ENCODE measurements at regions not wholly inside any gene's neighbourhood (a gene's known extent, or its start where the extent isn't known, plus 50 kb on each side); places are given as distances from the start of the nearest gene placed in this dataset.

GRCh38 chr2:239502430-239503186, 101.8 kb upstream of the HDAC4 start:
- WGBS, 2 donors = 80 to 84% methylated on average over 17 to 19 of the region's 19 CpGs
- no peak for DNase-seq (ENCODE audit: low spot score in 2 of 2)
- no peaks in the 10 kb centered on the region for H3K9me3 ChIP-seq
- H3K27ac ChIP-seq = no peak overlapping the region
- H3K4me3 ChIP-seq = no peak overlapping the region
- no peaks in the 10 kb centered on the region for H3K36me3 ChIP-seq
- no peaks in the 10 kb centered on the region for H3K27me3 ChIP-seq
- TF ChIP-seq CTCF (IDR thresholded peaks at IDR 0.05) = no peak
- no peak for TF ChIP-seq POLR2A (IDR thresholded peaks at IDR 0.05)
- TF ChIP-seq EP300 (IDR thresholded peaks at IDR 0.05) = no peak
- peaks cover 0 to 30% (median 6%) of the 10 kb centered on the region in 4 donors for H3K4me1 ChIP-seq

- Histone ChIP-seq H3K27ac (peak overlapping the region in 2 of 4 donors; percentile 83 to 85), H3K4me1 (peaks cover 0 to 33% (median 6%) of the 10 kb centered on the region in 4 donors), H3K9me3 (no peaks in the 10 kb centered on the region), H3K4me3 (no peak overlapping the region), H3K27me3 (no peaks in the 10 kb centered on the region), H3K36me3 (no peaks in the 10 kb centered on the region)
- DNase-seq (ENCODE audit: low spot score in 2 of 2) = peak in 1 of 2 donors; percentile 32
- TF ChIP-seq CTCF (IDR thresholded peaks at IDR 0.05) = no peak
- TF ChIP-seq EP300 (IDR thresholded peaks at IDR 0.05) = peak in 1 of 2 donors; percentile 17
- TF ChIP-seq POLR2A (IDR thresholded peaks at IDR 0.05) = no peak
- 81% methylated on average over 21 to 22 of the region's 22 CpGs for WGBS, 2 donors
Measured at GRCh38 chr2:239500574-239501550, 100.0 kb upstream of the HDAC4 start.

- TF ChIP-seq EP300 (IDR thresholded peaks at IDR 0.05) = peak in 1 of 2 donors; percentile 6
- no peak for TF ChIP-seq POLR2A (IDR thresholded peaks at IDR 0.05)
- peaks cover 0 to 42% (median 8%) of the 10 kb centered on the region in 4 donors for H3K4me1 ChIP-seq
- no peaks in the 10 kb centered on the region for H3K9me3 ChIP-seq
- H3K4me3 ChIP-seq = no peak overlapping the region
- DNase-seq (ENCODE audit: low spot score in 2 of 2) = peak in 1 of 2 donors; percentile 27
- 54 to 59% methylated on average over 13 of the region's 13 CpGs for WGBS, 2 donors
- H3K27ac ChIP-seq = peak overlapping the region in 3 of 4 donors; percentile 27 to 85 (median 83)
- no peaks in the 10 kb centered on the region for H3K36me3 ChIP-seq
- no peaks in the 10 kb centered on the region for H3K27me3 ChIP-seq
Measured at GRCh38 chr2:239499726-239500573, 99.1 kb upstream of the HDAC4 start.

- Histone ChIP-seq H3K36me3 (no peaks in the 10 kb centered on the region), H3K4me1 (peaks cover 0 to 51% (median 8%) of the 10 kb centered on the region in 4 donors), H3K4me3 (no peak overlapping the region), H3K27me3 (no peaks in the 10 kb centered on the region), H3K9me3 (no peaks in the 10 kb centered on the region), H3K27ac (peak overlapping the region; percentile 51 to 85 (median 73))
- 52 to 58% methylated on average over 19 to 20 of the region's 21 CpGs for WGBS, 2 donors
- DNase-seq (ENCODE audit: low spot score in 2 of 2) = peak; percentile 71 to 76
- no peak for TF ChIP-seq POLR2A (IDR thresholded peaks at IDR 0.05)
- peak in 1 of 2 donors; percentile 69 for TF ChIP-seq EP300 (IDR thresholded peaks at IDR 0.05)
Measured at GRCh38 chr2:239498981-239499634, 98.3 kb upstream of the HDAC4 start.

- 50 to 56% methylated on average over 16 of the region's 16 CpGs for WGBS, 2 donors
- DNase-seq (ENCODE audit: low spot score in 2 of 2) = peak in 1 of 2 donors; percentile 34
- H3K27ac ChIP-seq = peak overlapping the region; percentile 51 to 85 (median 73)
Measured at GRCh38 chr2:239498576-239498975, 97.8 kb upstream of the HDAC4 start.

More at GRCh38 chr2:239498576-239498975, 97.8 kb upstream of the HDAC4 start:
- TF ChIP-seq CTCF (IDR thresholded peaks at IDR 0.05) (no peak), POLR2A (IDR thresholded peaks at IDR 0.05) (no peak)
- H3K27me3 ChIP-seq = no peaks in the 10 kb centered on the region
- peaks cover 0 to 52% (median 8%) of the 10 kb centered on the region in 4 donors for H3K4me1 ChIP-seq
- H3K36me3 ChIP-seq = no peaks in the 10 kb centered on the region
- H3K4me3 ChIP-seq = no peak overlapping the region
- H3K9me3 ChIP-seq = no peaks in the 10 kb centered on the region

All from tibial nerve (tissue), 4 donors.